HFFc6 (cell line): ENCODE measurements at regions not wholly inside any gene's neighbourhood (a gene's known extent, or its start where the extent isn't known, plus 50 kb on each side); places are given as distances from the start of the nearest gene placed in this dataset.
"Not testable (repeated sequence)": the region's sequence is repeated elsewhere in the genome, so short reads cannot be mapped to it uniquely, and the experiment has no call there.

Source experiments
- DNase-seq: peaks from one replicate; pipeline ENCODE4 v3.0.0-alpha.2; 2018
- H3K27ac Mint-ChIP-seq: 2 replicates; pipeline ENCODE4 v1.8.0; 2020; ENCODE audit warnings: mild to moderate bottlenecking, mixed read lengths
- H3K27me3 Mint-ChIP-seq: 2 replicates; pipeline ENCODE4 v1.8.0; 2021; ENCODE audit warnings: mild to moderate bottlenecking, moderate library complexity, mixed read lengths; ENCODE audit not compliant: insufficient read depth
- H3K36me3 Mint-ChIP-seq: 2 replicates; pipeline ENCODE4 v1.8.0; 2021; ENCODE audit warnings: low read depth, mixed read lengths
- H3K4me1 Mint-ChIP-seq: 2 replicates; pipeline ENCODE4 v1.8.0; 2020; ENCODE audit warnings: low read depth, mixed read lengths
- H3K4me3 Mint-ChIP-seq: 2 replicates; pipeline ENCODE4 v1.8.0; 2020; ENCODE audit warnings: mild to moderate bottlenecking, moderate library complexity, mixed read lengths
- H3K9me3 Mint-ChIP-seq: 2 replicates; pipeline ENCODE4 v1.8.0; 2020; ENCODE audit warnings: mild to moderate bottlenecking, mixed read lengths
- CTCF ChIP-seq: fragments of 200-600 bp; sonication (generic); IDR thresholded peaks from 2 replicates; pipeline ENCODE4 v1.5.0; 2021; ENCODE audit warnings: antibody characterized with exemption, mild to moderate bottlenecking

- H3K4me3 Mint-ChIP-seq: no peak overlapping the region
- TF ChIP-seq CTCF: no peak
- H3K36me3 Mint-ChIP-seq: no peaks in the 10 kb centered on the region
- H3K9me3 Mint-ChIP-seq: peaks cover 24% of the 10 kb centered on the region
- no peaks in the 10 kb centered on the region for H3K4me1 Mint-ChIP-seq
- H3K27ac Mint-ChIP-seq: no peak overlapping the region
- peaks cover 4% of the 10 kb centered on the region for H3K27me3 Mint-ChIP-seq
- no peak for DNase-seq
Measured at GRCh38 chr21:14677013-14677412, 130.9 kb upstream of the SAMSN1 start.

- DNase-seq: no peak
- H3K4me3 Mint-ChIP-seq: no peak overlapping the region
Measured at GRCh38 chr21:14675774-14676530, 129.8 kb upstream of the SAMSN1 start.

GRCh38 chr21:14673649-14674048 is 127.5 kb upstream of the SAMSN1 start:
- Mint-ChIP-seq H3K36me3 (0 out of 2 replicates have a peak, but pooled peaks cover 5% of the 10 kb centered on the region), H3K4me3 (no peak overlapping the region), H3K27ac (no peak overlapping the region), H3K9me3 (peaks cover 27% of the 10 kb centered on the region), H3K4me1 (no peaks in the 10 kb centered on the region), H3K27me3 (no peaks in the 10 kb centered on the region; the same call in 1 of the 2 replicates)
- DNase-seq: no peak
- no peak for TF ChIP-seq CTCF

More at GRCh38 chr21:14675774-14676530, 129.8 kb upstream of the SAMSN1 start:
- Mint-ChIP-seq H3K27me3 (peaks cover 4% of the 10 kb centered on the region), H3K9me3 (peaks cover 24% of the 10 kb centered on the region), H3K4me1 (no peaks in the 10 kb centered on the region), H3K36me3 (no peaks in the 10 kb centered on the region), H3K27ac (no peak overlapping the region)
- no peak for TF ChIP-seq CTCF

GRCh38 chr21:14672466-14672865 is 126.4 kb upstream of the SAMSN1 start:
- no peak for DNase-seq
- Mint-ChIP-seq H3K36me3 (0 out of 2 replicates have a peak, but pooled peaks cover 5% of the 10 kb centered on the region), H3K27me3 (no peaks in the 10 kb centered on the region), H3K4me1 (no peaks in the 10 kb centered on the region), H3K4me3 (no peak overlapping the region), H3K9me3 (peaks cover 22% of the 10 kb centered on the region), H3K27ac (no peak overlapping the region)
- TF ChIP-seq CTCF: no peak

- no peak for TF ChIP-seq CTCF
- no peak for DNase-seq
- H3K9me3 Mint-ChIP-seq: peaks cover 15% of the 10 kb centered on the region
- H3K4me1 Mint-ChIP-seq: no peaks in the 10 kb centered on the region
- 0 out of 2 replicates have a peak, but pooled peaks cover 5% of the 10 kb centered on the region for H3K36me3 Mint-ChIP-seq
- H3K27me3 Mint-ChIP-seq: no peaks in the 10 kb centered on the region
- no peak overlapping the region for H3K4me3 Mint-ChIP-seq
- H3K27ac Mint-ChIP-seq: no peak overlapping the region
Measured at GRCh38 chr21:14670409-14670808, 124.3 kb upstream of the SAMSN1 start.

- not testable (repeated sequence) for H3K4me1 Mint-ChIP-seq, H3K36me3 Mint-ChIP-seq, H3K4me3 Mint-ChIP-seq, H3K27me3 Mint-ChIP-seq, DNase-seq, H3K27ac Mint-ChIP-seq
- peaks cover 26% of the 10 kb centered on the region for H3K9me3 Mint-ChIP-seq
Measured at GRCh38 chr21:14669092-14669491, 123.0 kb upstream of the SAMSN1 start.
